H9 (cell line): ENCODE measurements at regions not wholly inside any gene's neighbourhood (a gene's known extent, or its start where the extent isn't known, plus 50 kb on each side); places are given as distances from the start of the nearest gene placed in this dataset.

ENCODE experiments used
- DNase-seq: peaks from one replicate; pipeline ENCODE4 v3.0.0-alpha.2; 2017
- H2AFZ ChIP-seq: one replicate; pipeline ENCODE4 v1.6.1; 2013; ENCODE audit warnings: mild to moderate bottlenecking, low read length, control low read depth, moderate library complexity
- H2AK5ac ChIP-seq: 2 replicates; pipeline ENCODE4 v1.6.1; 2013; ENCODE audit warnings: low read length, control low read depth, mixed read lengths; ENCODE audit not compliant: insufficient read length
- H2BK120ac ChIP-seq: one replicate; pipeline ENCODE4 v1.6.1; 2013; ENCODE audit warnings: low read depth, mild to moderate bottlenecking, low read length, control low read depth, inconsistent platforms; ENCODE audit not compliant: poor library complexity, severe bottlenecking
- H2BK12ac ChIP-seq: 2 replicates; pipeline ENCODE4 v1.6.1; 2013; ENCODE audit warnings: low read length, control low read depth, mixed read lengths, low read depth; ENCODE audit not compliant: insufficient read length
- H2BK15ac ChIP-seq: 2 replicates; pipeline ENCODE4 v1.6.1; 2013; ENCODE audit warnings: low read depth, low read length, control low read depth
- H2BK20ac ChIP-seq: one replicate; pipeline ENCODE4 v1.6.1; 2013; ENCODE audit warnings: low read depth, mild to moderate bottlenecking, low read length, control low read depth, inconsistent platforms; ENCODE audit not compliant: poor library complexity, severe bottlenecking
- H2BK5ac ChIP-seq: 2 replicates; pipeline ENCODE4 v1.6.1; 2013; ENCODE audit warnings: low read length, control low read depth, mixed read lengths; ENCODE audit not compliant: insufficient read length
- H3K14ac ChIP-seq: 2 replicates; pipeline ENCODE4 v1.6.1; 2013; ENCODE audit warnings: low read length, control low read depth; ENCODE audit not compliant: insufficient read depth
- H3K18ac ChIP-seq: 2 replicates; pipeline ENCODE4 v1.6.1; 2013; ENCODE audit warnings: low read depth, mild to moderate bottlenecking, mixed read lengths, low read length, control low read depth; ENCODE audit not compliant: insufficient read length
- H3K23ac ChIP-seq: 2 replicates; pipeline ENCODE4 v1.6.1; 2013; ENCODE audit warnings: low read length, control low read depth, mixed read lengths, low read depth; ENCODE audit not compliant: insufficient read length
- H3K23me2 ChIP-seq: 2 replicates; pipeline ENCODE4 v1.6.1; 2013; ENCODE audit warnings: low read depth, mild to moderate bottlenecking, mixed read lengths, low read length, control low read depth; ENCODE audit not compliant: insufficient read length, poor library complexity, severe bottlenecking
- H3K27ac ChIP-seq: 2 replicates; pipeline ENCODE4 v1.5.1; 2013; ENCODE audit warnings: low read length, control low read depth, mixed read lengths, low read depth; ENCODE audit not compliant: insufficient read length
- H3K27me3 ChIP-seq: 2 replicates; pipeline ENCODE4 v1.6.1; 2013; ENCODE audit warnings: low read length, control low read depth, inconsistent platforms; ENCODE audit not compliant: insufficient read depth
- H3K4ac ChIP-seq: 2 replicates; pipeline ENCODE4 v1.6.1; 2013; ENCODE audit warnings: low read depth, mild to moderate bottlenecking, control low read depth, inconsistent platforms, low read length, moderate library complexity
- H3K4me1 ChIP-seq: 2 replicates; pipeline ENCODE4 v1.6.1; 2013; ENCODE audit warnings: low read length, control low read depth, inconsistent platforms; ENCODE audit not compliant: insufficient read depth
- H3K4me2 ChIP-seq: 2 replicates; pipeline ENCODE4 v1.6.1; 2013; ENCODE audit warnings: low read length, control low read depth, mixed read lengths; ENCODE audit not compliant: insufficient read length, insufficient read depth
- H3K56ac ChIP-seq: 2 replicates; pipeline ENCODE4 v1.6.1; 2013; ENCODE audit warnings: low read depth, mild to moderate bottlenecking, mixed read lengths, low read length, control low read depth; ENCODE audit not compliant: insufficient read length
- H3K79me1 ChIP-seq: 2 replicates; pipeline ENCODE4 v1.6.1; 2013; ENCODE audit warnings: low read depth, mild to moderate bottlenecking, moderate library complexity, low read length, control low read depth, inconsistent platforms; ENCODE audit not compliant: insufficient read depth, poor library complexity, severe bottlenecking
- H3K79me2 ChIP-seq: 2 replicates; pipeline ENCODE4 v1.6.1; 2013; ENCODE audit warnings: low read length, control low read depth, inconsistent platforms; ENCODE audit not compliant: insufficient read depth
- H3K9ac ChIP-seq: 2 replicates; pipeline ENCODE4 v1.6.1; 2013; ENCODE audit warnings: low read length, control low read depth, mixed read lengths; ENCODE audit not compliant: insufficient read length; ENCODE audit errors: extremely low read depth
- H3K9me3 ChIP-seq: one replicate; pipeline ENCODE4 v1.6.1; 2013; ENCODE audit warnings: low read depth, low read length, inconsistent platforms; ENCODE audit not compliant: control insufficient read depth
- H3T11ph ChIP-seq: one replicate; pipeline ENCODE4 v1.6.1; 2013; ENCODE audit warnings: mild to moderate bottlenecking, low read length, control low read depth, inconsistent platforms
- H4K20me1 ChIP-seq: one replicate; pipeline ENCODE4 v1.6.1; 2013; ENCODE audit not compliant: control insufficient read depth, insufficient read length, insufficient read depth
- H4K5ac ChIP-seq: 2 replicates; pipeline ENCODE4 v1.6.1; 2013; ENCODE audit warnings: low read depth, mild to moderate bottlenecking, mixed read lengths, low read length, control low read depth; ENCODE audit not compliant: insufficient read length
- H4K8ac ChIP-seq: replicated peaks from 2 replicates; pipeline ENCODE4 v1.6.1; 2013; ENCODE audit warnings: low read length, control low read depth, mixed read lengths, low read depth; ENCODE audit not compliant: insufficient read length
- H4K91ac ChIP-seq: 2 replicates; pipeline ENCODE4 v1.6.1; 2013; ENCODE audit warnings: low read depth, mild to moderate bottlenecking, moderate library complexity, mixed read lengths, low read length, control low read depth; ENCODE audit not compliant: insufficient read length
- H3K27ac Mint-ChIP-seq, 3 experiments: 2 replicates in 2 of 3; 3 replicates in 1 of 3; pipeline ENCODE4 v1.8.0; 2020 to 2021; ENCODE audit warnings: mixed read lengths in 3 of 3, mild to moderate bottlenecking in 1 of 3, moderate library complexity in 1 of 3
- H3K27me3 Mint-ChIP-seq: 2 replicates; pipeline ENCODE4 v1.8.0; 2021; ENCODE audit warnings: low read depth, mild to moderate bottlenecking, moderate library complexity, mixed read lengths
- H3K36me3 Mint-ChIP-seq, 3 experiments: 2 replicates in 2 of 3; 3 replicates in 1 of 3; pipeline ENCODE4 v1.8.0; 2020 to 2021; ENCODE audit warnings: low read depth in 3 of 3, mixed read lengths in 3 of 3; ENCODE audit not compliant: insufficient read depth in 1 of 3
- H3K4me1 Mint-ChIP-seq, 2 experiments: 2 replicates each; pipeline ENCODE4 v1.8.0; 2020; ENCODE audit warnings: mixed read lengths in 2 of 2
- H3K4me3 Mint-ChIP-seq, 2 experiments: 2 replicates in 1 of 2; 3 replicates in 1 of 2; pipeline ENCODE4 v1.8.0; 2020 to 2021; ENCODE audit warnings: mild to moderate bottlenecking in 2 of 2, mixed read lengths in 2 of 2, moderate library complexity in 1 of 2
- H3K9me3 Mint-ChIP-seq, 2 experiments: 2 replicates in 1 of 2; 3 replicates in 1 of 2; pipeline ENCODE4 v1.8.0; 2020; ENCODE audit warnings: mild to moderate bottlenecking in 2 of 2, mixed read lengths in 2 of 2, moderate library complexity in 1 of 2
- CTCF ChIP-seq: fragments of 200-600 bp; sonication (generic); conservative IDR thresholded peaks from 3 replicates; pipeline ENCODE4 v1.8.0; 2021; ENCODE audit warnings: antibody characterized with exemption, mild to moderate bottlenecking
- WGBS: extraction: QIAGEN DNeasy Blood & Tissue Kit; methylation state at CpG from one replicate; pipeline ENCODE4 v1.1.7; 2013; ENCODE audit warnings: missing lambda C conversion rate, low lambda C conversion rate, mixed read lengths; ENCODE audit not compliant: insufficient read length; ENCODE audit errors: extremely low coverage; 5-methylcytosine and 5-hydroxymethylcytosine counted together

DNA sequence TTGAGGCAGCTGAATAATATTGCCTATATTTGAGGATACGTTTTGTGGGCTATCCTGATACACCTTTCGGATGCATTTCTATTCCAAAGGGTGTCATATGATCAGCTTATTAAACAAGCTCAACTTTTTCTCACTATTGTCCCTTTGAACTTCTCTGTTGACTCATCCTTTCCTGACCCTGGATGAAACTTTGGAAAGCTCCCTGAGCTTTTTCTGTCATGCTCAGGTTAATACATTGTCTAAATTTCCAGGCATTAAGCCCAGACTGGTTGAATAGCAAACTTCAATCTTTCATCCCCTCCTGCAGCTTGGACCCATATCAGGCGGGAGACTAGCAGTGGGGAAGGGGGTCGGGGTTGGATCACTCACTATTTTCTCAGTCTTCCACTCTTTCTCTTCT lies 104.9 kb upstream of the PTPN3 start:
- Histone ChIP-seq H4K5ac (no peak overlapping the region), H3K27me3 (no peaks in the 10 kb centered on the region), H3K79me2 (no peaks in the 10 kb centered on the region), H2BK120ac (no peak overlapping the region), H3K79me1 (no peaks in the 10 kb centered on the region), H4K91ac (no peak overlapping the region), H3K9ac (no peak overlapping the region), H3K56ac (no peak overlapping the region), H2BK12ac (no peak overlapping the region), H3K9me3 (no peaks in the 10 kb centered on the region), H2AK5ac (no peak overlapping the region), H4K20me1 (no peaks in the 10 kb centered on the region), H2BK5ac (no peak overlapping the region), H2BK20ac (no peak overlapping the region), H3T11ph (no peak overlapping the region), H3K4me1 (no peaks in the 10 kb centered on the region; the same call in 1 of the 2 replicates), H3K14ac (no peak overlapping the region), H3K27ac (no peak overlapping the region), H4K8ac (no peak overlapping the region), H3K4me2 (no peak overlapping the region), H2BK15ac (no peak overlapping the region), H3K18ac (no peak overlapping the region), H3K4ac (no peak overlapping the region), H2AFZ (no peak overlapping the region), H3K23ac (no peak overlapping the region), H3K23me2 (no peaks in the 10 kb centered on the region)
- WGBS = no CpG with 5 or more reads among the region's 4 CpGs
- no peaks in the 10 kb centered on the region; a peak in 1 of 5 replicates for H3K9me3 Mint-ChIP-seq
- no peak for DNase-seq
- no peak overlapping the region for H3K27ac Mint-ChIP-seq
- TF ChIP-seq CTCF = no peak
- peaks cover 2% of the 10 kb centered on the region for H3K27me3 Mint-ChIP-seq
- peaks cover 9 to 15% of the 10 kb centered on the region in 2 experiments; a peak in 3 of 4 replicates for H3K4me1 Mint-ChIP-seq
- no peak overlapping the region for H3K4me3 Mint-ChIP-seq
- H3K36me3 Mint-ChIP-seq = no peaks in the 10 kb centered on the region
